ENCODE measurements at regions not wholly inside any gene's neighbourhood (a gene's known extent, or its start where the extent isn't known, plus 50 kb on each side); places are given as distances from the start of the nearest gene placed in this dataset.
A peak's percentile ranks its signal among the peaks of the same experiment; 100 is the strongest.
"Not testable (repeated sequence)": the region's sequence is repeated elsewhere in the genome, so short reads cannot be mapped to it uniquely, and the experiment has no call there.

GRCh38 chr14:101634850-101635748 is 73.8 kb downstream of the DIO3 start:
- no peak for DNase-seq (ENCODE audit: low read depth in 2 of 2)

GRCh38 chr14:101635749-101636560 is 74.7 kb downstream of the DIO3 start:
- DNase-seq (ENCODE audit: low read depth in 2 of 2), result no peak

GRCh38 chr14:101639241-101639833 is 78.0 kb downstream of the DIO3 start:
- DNase-seq (ENCODE audit: low read depth in 2 of 2), result no peak

DNA sequence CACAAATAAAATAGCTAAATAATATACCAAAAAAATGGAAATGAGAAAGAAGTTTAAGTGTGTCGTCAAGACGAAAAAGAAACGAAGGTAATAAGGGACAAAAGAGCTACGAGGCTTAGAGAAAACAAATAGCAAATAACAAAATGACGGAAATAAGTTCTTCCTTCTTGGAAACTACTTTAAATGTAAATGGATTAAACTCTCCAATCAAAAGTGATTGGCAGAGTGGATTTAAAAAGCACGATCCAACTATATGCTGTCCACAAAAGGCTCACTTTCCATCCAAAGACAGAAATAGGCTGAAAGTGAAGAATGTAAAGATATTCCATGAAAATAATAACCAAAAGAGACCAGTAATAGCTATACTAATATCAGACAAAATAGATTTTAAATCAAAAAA is 82.4 kb downstream of the DIO3 start:
- DNase-seq (ENCODE audit: low read depth in 2 of 2), result no peak

- no peak for DNase-seq (ENCODE audit: low read depth in 2 of 2)
Measured at GRCh38 chr14:101654051-101654450, 92.8 kb downstream of the DIO3 start.

- no peak for DNase-seq (ENCODE audit: low read depth in 2 of 2)
Measured at GRCh38 chr14:101657372-101657771, 96.1 kb downstream of the DIO3 start.

DNA sequence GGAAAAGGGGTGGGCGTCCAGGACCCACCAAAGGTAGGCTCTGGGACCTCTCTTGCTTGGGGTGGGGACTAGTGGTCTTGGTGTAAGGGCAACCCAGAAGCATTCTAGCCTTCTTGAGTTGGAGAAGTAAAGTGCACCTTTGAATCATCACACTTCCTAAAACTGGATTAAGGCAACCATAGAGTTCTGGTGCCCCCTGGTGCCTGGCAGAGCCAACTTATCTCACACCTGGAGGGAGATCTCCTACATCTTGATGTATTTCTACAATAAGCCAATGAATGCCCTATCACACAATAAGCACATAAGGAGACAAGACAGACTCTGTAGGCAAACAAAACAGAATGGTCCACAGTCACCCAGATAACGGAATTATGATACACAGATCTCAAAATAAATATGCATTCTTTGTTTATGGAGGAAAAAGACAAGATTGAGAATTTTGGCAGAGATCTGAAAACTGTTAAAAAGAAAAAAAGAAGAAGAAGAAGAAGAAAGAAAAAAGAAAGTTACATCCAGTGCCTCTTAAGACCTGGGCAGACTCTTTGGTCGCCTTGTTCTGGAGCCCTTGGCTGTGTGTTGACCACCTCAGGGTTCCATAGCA is 95.9 kb upstream of the PPP2R5C start:
- DNase-seq (ENCODE audit: low read depth in 2 of 2), result peak; percentile 38 to 42

GRCh38 chr14:101666264-101666663 is 95.2 kb upstream of the PPP2R5C start:
- no peak for DNase-seq (ENCODE audit: low read depth in 2 of 2)

DNA sequence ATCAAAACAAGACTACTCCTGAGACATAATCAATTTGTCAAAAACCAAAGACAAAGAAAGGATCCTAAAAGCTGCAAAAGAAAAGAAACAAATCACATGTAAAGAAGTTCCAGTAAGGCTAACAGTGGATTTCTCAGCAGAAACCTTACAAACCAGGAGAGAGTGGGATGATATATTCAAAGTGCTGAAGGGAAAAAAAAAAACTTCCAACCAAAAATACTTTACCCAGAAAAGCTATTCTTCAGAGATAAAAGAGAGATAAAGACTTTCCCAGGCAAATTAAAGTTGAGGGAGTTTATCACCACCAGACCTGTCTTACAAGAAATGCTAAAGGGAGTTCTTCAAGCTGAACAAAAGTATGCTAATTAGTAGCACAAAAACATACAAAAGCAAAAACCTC is 91.9 kb upstream of the PPP2R5C start:
- no peak for DNase-seq (ENCODE audit: low read depth in 2 of 2)

GRCh38 chr14:101673873-101674272 is 87.6 kb upstream of the PPP2R5C start:
- DNase-seq (ENCODE audit: low read depth in 2 of 2), result no peak

DNA sequence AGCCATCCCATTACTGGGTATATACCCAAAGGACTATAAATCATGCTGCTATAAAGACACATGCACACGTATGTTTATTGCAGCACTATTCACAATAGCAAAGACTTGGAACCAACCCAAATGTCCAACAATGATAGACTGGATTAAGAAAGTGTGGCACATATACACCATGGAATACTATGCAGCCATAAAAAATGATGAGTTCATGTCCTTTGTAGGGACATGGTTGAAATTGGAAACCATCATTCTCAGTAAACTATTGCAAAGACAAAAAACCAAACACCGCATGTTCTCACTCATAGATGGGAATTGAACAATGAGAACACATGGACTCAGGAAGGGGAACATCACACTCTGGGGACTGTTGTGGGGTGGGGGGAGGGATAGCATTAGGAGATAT is 85.7 kb upstream of the PPP2R5C start:
- not testable (repeated sequence) for DNase-seq (ENCODE audit: low read depth in 2 of 2)

DNA sequence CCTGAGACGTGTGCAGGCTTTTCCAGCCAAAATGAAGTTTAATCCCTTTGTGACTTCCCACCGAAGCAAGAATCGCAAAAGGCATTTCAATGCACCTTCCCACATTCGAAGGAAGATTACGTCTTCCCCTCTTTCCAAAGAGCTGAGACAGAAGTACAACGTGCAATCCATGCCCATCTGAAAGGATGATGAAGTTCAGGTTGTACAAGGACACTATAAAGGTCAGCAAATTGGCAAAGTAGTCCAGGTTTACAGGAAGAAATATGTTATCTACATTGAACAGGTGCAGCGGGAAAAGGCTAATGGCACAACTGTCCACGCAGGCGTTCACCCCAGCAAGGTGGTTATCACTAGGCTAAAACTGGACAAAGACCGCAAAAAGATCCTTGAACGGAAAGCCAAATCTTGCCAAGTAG is 83.6 kb upstream of the PPP2R5C start:
- not testable (repeated sequence) for DNase-seq (ENCODE audit: low read depth in 2 of 2)

DNA sequence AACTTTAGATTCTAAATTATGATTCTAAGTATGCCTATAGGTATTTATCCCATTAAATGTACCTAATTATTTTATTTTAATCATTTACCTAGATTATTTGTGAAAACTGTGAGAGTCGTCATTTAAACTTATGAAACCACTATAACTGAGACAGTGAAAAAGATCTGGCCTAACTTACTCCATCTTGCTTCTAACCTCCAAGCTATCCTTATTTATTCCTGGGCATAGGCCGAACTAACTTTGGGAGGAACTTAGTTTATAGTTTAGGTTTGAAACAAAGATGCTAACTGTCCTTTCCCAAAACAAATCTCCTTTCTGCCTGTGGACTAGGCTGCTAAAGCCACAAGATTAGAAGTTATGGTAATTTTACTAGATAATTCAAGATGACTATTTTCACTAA is 79.7 kb upstream of the PPP2R5C start:
- DNase-seq (ENCODE audit: low read depth in 2 of 2), result no peak

GRCh38 chr14:101683365-101683764 is 78.1 kb upstream of the PPP2R5C start:
- DNase-seq (ENCODE audit: low read depth in 2 of 2), result no peak

DNA sequence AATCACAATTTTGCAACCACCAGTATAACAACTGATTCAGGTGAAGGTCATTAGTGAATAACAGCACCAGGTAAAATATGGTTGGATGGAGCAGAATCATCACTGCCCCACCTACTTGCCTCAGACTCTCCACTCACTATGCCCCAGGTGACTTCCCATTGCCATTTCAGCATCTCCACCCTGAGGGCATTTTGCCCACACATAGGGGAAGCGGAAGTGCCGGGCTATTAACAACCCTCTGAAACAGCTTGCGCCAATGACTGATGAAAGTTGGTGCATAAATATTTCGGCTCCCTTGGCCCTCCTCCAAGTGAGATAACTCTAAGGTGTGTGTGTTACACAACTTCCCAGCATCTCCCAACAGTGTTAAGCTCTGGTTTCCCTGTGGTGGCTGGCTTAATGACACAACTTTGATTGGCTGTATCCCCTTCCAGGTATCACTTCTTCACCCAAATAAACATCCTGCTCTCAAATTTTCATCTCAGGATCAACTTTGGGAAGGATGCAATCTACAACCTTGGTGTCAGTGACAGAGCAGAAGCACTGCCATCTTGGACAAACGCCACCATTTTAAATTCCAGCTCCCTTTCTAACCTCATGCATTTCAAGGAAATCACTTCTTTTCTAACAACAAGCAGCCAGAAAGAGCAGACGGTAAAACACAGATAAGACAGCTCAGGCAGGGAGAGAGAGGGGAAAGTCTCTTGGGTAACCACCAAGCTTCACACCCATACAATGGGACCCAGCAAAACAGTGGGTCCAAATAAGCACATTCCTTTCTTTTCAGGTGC is 73.6 kb upstream of the PPP2R5C start:
- no peak for DNase-seq (ENCODE audit: low read depth in 2 of 2)

DNA sequence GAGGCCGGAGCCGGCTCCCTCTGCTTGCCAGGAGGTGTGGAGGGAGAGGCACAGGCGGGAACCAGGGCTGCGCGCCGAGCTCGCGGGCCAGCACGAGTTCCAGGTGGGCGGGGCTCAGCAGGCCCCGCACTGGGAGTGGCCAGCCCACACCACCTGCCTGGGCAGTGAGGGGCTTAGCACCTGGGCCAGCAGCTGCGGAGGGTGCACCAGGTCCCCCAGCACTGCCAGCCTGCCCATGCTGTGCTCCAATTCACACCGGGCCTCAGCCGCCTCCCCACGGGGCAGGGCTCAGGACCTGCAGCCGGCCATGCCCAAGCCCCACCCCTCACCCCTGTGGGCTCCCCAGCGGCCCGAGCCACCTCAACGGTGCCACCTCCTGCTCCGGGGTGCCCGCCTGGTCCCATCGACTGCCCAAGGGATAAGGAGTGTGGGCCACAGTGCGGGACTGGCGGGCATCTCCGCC is 72.4 kb upstream of the PPP2R5C start:
- DNase-seq (ENCODE audit: low read depth in 2 of 2), result no peak

DNA sequence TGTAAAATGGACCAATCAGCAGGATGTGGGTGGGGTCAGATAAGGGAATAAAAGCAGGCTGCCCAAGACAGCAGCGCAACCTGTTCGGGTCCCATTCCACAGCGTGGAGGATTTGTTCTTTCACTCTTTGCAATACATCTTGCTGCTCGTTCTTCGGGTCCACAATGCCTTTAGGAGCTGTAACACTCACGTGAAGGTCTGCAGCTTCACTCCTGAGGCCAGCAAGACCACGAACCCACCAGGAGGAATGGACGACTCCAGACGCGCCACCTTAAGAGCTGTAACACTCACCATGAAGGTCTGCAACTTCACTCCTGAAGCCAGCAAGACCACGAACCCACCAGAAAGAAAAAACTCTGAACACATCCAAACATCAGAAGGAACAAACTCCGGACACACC is 71.5 kb upstream of the PPP2R5C start:
- not testable (repeated sequence) for DNase-seq (ENCODE audit: low read depth in 2 of 2)

DNA sequence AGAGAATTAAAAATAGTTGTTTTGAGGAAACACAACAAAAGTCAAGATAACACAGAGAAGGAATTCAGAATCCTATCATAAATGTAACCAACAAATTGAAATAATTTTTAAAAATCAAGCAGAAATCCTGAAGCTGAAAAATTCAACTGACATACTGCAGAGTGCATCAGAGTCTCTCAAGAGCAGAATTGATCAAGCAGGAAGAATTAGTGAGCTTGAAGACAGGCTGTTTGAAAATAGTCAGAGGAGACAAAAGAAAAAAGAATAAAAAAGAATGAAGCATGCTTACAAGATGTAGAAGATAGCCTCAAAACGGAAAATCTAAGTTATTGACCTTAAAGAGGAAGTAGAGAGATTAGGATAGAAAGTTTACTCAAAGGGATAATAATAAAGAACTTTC is 65.8 kb upstream of the PPP2R5C start:
- no peak for DNase-seq (ENCODE audit: low read depth in 2 of 2)

- DNase-seq (ENCODE audit: low read depth in 2 of 2), result no peak
Measured at GRCh38 chr14:101704140-101704539, 57.4 kb upstream of the PPP2R5C start.

DNA sequence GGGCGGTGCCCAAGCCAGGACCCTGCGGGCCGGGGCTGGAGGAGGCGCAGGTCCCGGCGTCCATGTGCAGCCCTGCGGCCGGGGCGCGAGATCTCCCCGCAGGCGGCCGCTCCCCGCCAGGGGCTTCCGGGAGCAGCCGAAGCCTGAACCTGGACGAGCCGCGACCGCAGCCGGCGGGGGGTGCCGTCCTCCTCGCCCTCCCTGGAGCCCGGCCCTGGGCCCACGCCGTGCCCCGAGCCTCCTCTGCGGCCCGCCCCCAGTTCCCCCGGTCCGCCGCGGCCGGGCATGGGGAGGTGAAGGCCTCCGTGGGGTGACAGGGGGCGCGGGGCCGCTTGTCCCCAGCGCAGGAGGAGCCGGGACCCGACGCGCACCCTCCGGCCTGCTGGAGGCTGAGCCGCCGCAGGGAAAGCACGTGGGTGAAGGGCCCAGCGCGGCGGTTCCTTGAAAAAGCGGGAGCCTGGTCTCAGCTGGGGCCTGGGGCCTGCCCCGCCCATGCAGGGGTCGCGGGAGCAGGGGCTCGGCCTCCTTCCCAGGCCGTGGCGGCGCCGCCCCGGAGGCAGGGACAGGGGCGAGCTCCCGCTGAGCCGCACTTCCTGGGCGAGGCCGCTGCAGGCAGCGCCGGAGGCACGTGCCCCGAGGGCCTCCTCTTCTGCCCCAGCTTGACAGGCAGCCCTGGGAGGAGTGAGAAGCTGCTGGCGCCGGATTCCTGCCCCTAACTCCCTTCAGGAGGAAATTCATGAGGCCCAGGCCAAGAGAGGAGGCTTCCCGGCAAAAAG is 55.6 kb upstream of the PPP2R5C start:
- DNase-seq (ENCODE audit: low read depth in 2 of 2), result peak in 1 of 2 donors; percentile 53

All from lung microvascular endothelial cell (primary cell).